IPS DF 4.7 (cell line): ENCODE measurements at regions not wholly inside any gene's neighbourhood (a gene's known extent, or its start where the extent isn't known, plus 50 kb on each side); places are given as distances from the start of the nearest gene placed in this dataset.

Source experiments
- DNase-seq: peaks from one replicate; pipeline ENCODE4 v3.0.0-alpha.2; 2013; ENCODE audit warnings: low spot score; ENCODE audit errors: extremely low read depth

DNA sequence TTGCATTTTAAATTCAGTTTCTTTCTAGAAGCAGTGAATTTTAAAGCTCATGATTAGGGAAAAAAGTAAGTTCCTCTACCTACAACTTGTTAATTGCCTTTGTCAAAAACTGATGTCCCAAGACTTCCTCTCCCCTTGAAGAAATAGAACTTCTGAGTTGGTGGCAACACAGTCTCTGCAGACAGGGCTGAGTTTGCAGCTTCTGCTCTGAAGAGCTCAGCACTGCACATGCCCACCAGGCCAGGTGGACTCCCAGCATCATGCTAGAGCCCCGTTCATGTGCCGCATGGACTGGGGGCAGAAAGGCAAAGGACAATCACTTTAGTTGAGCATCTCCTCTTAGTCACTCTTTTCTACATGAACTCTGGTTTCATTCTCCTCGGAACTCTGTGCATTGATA lies 620.1 kb downstream of the VRK1 start:
- DNase-seq = no peak

DNA sequence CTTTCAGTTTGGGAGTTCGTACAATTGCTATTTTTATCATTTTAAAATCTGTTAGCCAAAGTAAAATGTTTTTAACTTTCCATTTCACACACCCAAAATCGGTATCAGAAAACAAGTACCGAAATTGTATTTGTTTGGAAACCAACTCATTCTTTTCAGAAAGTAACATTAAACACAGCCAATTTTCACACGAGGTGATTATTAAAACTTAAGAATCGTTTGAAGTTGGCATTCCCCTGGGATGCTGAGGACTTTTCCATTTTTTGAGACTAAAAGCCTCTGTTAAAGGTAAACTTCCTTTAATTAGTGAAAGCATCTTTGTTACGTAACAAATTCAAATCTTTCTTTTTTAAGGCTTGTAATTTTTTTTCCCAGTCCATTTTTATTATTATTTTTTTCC lies 623.0 kb downstream of the VRK1 start:
- DNase-seq = no peak

DNA sequence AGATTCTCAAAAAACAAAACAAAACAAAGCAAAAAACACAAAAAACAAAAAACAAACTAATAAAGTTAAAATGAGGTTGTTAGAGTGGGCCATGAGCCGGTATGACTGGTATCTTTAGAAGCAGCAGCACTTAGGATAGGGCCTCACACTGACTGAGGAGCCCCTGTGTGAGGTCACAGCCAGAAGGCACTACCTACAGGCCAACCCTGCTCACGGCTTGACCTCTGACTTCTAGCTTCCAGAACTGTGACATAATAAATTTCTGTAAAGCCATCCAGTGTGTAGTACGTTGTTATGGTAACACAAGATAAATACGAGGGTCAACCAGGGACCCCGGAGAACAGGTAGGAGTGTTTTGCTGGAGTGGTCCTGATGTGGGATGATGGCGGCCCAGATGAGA lies 629.6 kb downstream of the VRK1 start:
- no peak for DNase-seq

DNA sequence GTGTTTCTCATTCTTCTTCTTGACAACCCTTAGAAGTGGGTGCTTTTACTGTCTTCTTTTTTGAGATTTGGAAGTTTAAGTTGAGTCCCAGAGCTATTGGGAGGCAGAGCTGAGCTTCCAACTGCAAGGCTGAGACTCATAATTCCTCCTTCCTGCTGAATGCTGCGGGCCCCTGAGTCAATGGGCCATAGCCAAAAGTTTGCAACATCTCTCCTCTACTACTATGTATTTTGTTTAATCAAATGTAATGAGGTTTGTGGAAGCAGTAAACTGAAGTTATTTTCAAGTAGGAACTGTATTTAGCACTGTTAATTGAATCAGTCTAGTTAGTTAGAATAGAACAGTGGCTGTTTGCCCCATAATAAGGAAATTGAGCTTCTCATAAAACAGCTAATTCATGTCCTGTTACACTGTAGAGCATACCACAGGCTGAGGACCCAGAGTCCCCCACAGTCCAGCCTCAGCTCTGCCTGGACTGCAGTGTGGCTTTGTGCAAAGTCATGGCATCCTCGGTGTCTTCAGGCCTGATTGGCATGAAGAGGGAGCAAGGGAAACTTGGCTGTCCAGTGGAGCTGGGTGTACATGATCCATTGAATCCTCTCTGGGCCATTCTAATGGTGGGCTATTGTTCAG lies 631.7 kb downstream of the VRK1 start:
- no peak for DNase-seq

DNA sequence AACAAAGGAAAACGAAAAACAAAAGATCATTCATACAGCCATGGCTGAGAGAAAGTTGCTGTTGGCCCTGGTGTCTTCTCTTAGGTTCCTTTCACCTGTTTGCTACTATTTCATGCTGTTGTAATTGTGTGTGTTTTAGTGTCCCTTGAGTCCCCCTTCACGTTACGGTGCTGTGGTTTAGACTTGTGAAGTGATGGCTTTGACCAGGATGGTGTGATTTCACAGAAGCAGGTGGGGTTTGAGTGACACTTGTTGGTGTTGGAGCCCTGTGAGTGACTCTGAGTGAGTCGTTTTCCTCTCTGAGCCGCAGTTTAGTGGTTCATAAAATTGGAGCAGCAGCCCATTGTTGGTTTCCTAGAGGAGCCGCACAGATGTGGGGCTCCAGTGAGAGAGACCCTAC lies 635.4 kb downstream of the VRK1 start:
- DNase-seq = no peak

DNA sequence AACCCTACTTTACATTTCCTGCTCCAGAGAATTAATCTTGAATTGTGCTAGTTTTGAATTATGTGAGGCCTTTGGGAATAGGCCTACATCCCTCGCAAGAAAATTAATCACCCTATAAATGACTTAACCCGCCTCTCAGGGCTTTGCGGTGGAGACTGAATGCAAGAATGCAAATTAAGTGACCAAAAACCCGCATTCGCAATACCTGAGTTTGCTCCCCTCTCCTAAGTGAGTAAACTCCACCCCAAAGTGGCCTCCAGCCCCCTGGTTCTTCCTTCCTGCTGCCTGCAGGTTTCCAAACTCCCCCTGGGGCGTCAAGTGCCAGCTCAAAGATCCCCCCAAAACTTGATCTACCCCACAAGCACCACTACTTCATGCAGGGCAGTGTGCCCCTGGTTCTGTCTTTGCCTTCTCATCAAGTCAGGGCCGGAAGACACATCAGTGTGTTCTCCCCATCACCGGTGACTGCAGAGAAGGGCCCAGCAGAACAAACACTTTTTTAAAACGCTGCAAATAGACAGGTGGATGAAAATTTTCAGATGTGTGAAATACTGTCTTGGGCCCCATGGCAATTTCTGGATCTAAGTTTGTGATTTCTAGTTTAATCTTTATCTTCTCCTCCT lies 644.7 kb downstream of the VRK1 start:
- no peak for DNase-seq

DNA sequence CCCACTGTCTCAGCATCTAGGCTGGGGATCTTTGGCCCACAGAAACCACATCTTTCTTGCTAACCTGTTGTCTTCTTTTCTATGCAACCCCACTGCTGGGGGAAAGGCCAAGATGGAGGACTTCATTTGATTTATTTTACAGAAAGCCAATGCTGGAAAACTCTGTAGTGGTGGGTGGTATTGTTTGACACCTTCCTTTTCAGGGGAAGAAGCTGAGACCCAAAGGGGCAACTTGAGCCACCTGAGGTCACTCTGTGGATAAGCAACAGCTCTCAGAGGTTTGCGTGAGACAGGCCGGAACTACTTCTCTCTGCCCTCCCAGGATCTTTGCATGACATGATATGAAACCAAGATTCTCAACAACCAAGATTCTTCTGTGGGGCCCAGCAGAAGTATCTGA lies 645.2 kb downstream of the VRK1 start:
- DNase-seq = no peak

DNA sequence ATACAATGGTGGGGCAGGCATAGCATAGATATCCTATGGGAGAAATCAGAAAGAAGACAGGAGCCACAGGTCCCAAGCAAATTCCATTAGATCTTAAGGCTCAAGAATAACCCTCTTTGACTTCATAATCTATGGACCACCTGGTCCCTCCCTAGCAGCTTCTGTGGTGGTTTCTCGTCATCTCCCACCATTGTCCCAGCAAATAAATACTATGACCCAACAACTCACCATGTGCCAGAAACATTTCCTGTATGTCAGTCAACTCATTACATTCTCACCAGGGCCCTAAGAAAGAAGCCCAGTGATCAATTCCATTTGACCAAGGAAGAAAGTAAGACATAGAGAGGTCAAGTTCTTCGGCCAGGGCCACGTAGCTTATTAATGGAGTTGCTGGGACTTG lies 646.2 kb downstream of the VRK1 start:
- DNase-seq = no peak

DNA sequence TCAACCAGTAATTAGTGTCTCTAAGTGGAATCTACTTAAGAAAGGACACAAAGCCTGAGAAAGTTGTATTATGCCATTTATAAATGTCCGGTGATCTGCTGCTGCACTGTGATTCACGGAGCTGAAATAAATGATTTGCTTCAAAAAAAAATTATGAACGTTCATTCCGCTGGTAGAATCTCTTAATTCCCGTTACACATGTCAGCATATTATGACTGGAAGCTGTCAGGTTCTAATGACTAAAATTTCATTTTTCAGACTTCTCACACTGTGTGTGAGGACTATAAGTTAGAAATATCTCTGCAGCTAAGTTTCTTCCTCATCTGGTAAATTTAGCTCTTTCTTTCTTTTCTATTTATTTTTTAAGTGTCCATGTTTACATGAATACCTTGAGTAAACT lies 647.1 kb downstream of the VRK1 start:
- DNase-seq = no peak

DNA sequence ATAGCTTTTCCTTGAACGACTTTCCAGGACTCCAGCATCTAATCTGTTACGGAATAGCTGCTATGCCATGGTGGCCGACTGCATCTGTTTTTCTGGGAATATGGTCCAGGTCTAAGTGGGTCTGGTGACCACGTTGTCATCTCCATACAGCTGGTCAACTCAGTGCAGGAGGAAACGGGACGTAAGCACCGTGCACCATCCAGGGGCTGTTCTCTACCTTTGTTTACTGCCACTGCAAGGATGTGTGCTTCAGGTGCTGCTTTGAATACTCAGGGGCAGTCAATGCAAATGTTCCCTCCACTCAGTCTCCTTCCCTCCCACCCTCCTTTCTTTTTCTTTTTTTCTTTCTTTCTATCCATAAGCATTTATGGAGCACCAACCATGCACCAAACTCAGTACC lies 648.2 kb downstream of the VRK1 start:
- DNase-seq = no peak

DNA sequence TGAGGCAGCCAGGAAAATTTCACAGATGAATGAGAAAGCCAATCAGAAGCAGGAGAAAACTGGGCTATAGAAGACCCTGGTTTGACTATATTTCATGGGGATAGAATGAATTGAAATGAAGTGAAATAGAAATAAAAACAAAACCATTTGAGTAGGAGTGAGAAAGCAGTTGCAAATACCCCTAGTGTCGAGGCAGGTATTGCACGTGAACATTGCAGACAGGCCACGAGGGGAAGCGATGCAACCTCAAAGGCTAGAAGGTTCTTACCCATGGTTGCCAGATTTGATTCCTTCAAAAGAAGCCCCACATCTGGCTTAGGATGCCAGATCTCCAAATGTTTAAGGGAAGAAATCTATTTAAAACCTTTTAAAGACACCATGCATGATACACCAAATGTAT lies 648.9 kb downstream of the VRK1 start:
- no peak for DNase-seq

DNA sequence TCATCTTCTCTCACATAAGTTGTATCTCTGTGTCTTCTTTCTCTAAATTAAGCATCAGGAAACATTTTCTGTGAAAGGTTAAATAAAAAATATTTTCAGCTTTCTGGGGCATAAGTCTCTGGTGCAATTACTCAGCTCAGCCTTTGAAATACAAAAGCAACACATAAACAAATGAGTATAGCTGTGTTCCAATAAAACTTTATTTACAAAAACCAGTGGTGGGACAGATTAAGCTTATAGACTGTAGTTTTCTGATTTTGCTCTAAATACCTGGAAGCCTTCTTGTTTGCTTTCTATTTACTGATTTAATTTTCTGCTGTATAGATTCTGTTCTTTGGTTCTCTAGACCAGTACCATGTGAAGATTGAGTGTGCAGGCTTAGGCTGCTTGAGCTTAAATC lies 655.1 kb downstream of the VRK1 start:
- no peak for DNase-seq

DNA sequence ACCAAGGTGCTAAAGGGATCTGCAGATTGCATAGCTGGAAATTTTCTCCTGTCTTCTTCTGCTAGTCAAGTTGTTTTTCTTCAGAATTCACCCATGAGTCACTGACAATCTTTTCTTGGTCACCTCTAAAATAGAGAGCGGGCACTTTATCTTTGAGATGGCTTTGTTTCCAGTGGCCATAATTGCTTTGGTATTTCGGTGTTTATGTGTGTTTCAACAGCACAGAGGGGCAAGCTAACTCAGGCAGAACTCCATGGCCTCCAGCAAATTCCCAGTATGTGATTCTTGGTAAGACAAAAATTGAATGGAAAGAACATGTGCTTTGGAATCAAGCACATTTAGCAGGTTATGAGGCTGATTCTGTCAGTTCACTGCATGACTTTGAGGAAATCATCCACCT lies 656.8 kb downstream of the VRK1 start:
- DNase-seq = no peak

DNA sequence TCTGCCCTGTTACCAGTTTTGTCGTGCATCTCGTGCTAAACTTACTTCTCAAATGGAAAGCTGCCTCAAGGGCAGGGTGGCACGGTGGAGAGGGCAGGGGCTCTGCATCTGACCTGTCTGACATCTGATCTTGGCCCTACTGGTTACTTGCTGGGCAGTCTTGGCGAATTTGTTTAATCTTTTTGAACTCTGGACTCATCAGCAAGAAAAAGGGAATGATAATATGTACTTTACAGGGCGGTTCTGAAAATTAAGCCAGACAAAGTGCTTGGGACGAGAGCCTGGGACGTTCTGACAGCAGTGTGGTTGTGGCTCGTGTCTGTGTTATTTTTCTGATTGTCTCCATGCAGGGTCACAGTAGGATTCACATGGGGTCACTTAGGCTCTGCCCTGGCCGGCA lies 659.3 kb downstream of the VRK1 start:
- no peak for DNase-seq

DNA sequence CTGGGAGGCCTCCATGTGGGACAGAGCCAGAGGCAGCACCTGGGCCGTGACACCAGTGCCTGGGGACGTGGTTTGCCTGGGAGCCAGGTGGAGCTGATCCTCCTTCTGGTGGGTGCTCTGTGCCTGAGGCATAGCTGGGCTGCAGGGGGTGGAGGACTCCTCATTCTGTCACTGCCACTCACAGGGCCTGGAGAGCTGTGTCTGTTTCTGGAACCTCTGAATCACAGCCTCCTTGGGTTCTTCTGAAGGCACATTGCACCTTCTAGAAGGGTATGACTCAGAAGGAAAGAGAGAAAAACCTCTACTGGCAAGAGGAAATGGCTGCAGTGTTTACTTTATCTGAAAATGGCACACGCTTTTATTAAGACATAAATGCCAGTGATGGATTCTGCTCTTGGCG lies 659.8 kb downstream of the VRK1 start:
- DNase-seq = no peak

DNA sequence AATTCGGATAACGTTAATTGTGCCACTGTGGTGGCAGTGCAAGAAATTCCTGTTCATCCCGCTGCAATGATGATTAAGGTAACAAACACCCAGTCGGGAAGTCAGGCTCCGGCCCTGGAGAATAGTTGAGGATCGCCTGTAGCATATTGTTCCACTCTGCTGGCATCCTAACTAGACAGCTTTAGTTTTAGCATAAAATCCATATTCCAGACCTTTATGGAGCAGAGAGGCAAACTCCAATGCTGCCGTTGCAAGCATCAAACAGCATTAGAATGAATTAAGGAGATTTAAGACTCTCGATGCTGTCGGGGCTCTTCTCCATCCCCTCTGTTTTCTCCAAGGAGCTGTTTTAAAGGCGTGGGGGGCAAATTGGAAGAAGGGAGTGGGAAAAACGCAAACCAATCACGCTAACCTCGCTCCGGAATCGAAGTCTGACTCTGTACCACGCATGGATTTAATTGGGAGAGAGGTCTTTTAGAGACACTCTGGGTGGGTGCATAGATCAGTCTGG lies 660.4 kb downstream of the VRK1 start:
- no peak for DNase-seq

DNA sequence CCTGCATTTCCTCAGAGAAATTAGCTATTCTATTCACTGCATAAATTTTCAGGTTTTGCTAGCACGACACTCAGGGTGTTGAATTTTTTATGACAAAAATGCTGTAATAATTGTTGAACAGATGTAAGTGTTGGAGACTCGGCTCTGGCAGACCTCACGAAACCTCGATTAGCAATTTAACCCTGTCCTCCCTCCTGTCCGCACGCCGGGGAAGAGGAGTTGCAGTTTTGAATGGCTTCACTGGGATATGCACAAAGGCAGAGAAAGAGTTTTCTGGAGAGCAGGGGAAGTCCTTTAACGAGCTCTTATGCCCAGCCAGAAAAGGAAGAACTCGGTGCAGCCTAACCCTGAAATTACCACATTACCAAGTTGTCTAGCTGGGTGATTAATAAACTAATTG lies 661.1 kb downstream of the VRK1 start:
- DNase-seq = no peak

DNA sequence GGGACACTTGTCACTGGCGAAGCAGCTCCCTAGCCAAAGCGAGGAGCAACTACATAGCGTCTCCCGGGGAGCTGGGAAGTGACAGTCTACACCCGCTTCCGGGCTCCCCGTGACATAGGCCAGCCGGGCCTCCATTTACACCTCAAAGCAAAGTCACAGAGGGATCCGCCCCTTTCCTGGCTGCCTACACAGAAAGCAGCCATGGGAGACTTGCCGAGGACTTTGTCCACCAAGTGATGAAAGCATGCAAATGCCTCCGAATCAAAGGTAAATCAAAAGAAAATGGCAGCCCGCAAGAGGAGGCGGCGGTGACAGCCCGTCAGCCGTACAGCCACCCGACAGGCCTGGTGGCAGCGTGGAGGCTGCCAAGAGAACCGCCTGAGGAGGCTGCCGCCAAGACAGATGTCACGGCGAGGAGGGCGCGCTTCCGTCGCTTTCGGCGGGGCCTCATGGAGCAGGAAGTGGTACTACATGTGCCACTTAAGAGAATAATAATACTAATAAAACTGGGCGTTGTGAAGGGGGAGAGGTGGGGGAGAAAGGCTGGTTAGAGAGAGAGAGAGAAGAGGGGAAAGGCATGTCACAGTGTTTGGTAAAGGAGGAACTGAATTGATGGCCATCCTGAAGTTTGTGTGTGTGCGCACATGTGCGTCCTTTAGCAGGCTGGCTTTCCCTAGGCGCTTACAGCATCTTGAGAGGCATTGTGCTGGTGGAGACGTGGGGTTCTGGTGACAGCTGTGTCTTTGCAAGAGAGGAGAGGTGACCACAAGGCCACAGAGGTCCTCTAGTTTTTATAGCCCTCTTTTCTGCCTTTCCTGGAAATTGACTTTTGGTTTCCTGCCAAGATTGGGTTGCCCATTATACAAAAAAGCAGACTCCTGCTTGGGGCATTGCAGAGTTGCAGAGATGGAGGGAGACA lies 661.7 kb downstream of the VRK1 start:
- DNase-seq = peak; percentile 74

DNA sequence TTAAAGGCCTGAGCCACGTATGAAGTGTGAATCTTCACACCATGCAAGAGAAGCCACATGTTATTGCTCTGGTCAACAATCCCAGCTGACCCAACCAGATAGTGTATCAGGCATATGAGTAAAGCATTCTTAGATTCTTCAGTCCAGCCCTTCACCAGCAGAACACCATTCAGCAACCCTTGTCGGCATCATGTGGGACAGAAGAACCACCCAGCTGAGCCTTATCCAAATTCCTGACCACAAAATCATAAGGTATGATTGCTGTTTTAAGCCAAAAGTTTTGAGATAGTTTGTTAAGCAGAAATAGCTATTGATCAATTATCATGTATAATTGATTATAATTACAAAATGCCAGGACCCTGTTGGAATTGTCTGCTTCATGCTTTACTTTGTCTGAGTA lies 664.9 kb downstream of the VRK1 start:
- DNase-seq = no peak

DNA sequence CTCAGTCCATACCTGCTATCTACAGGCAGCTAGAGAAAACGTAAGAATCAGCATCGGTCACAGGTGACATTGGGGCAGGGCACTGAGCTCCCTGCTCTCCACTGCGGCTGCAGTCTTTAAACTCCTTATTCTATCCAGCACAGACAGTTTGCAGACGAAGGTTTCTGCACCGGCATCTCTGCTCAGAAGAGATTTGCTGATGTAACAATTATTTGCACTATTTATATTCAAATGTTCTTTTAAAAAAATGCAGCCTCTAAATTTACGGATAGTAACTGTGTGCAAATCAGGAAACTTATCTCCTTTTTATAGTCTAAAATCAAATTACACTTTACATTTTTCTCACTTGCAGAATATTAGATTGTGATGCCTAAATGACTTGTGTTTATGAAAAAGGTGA lies 671.0 kb downstream of the VRK1 start:
- DNase-seq = no peak

DNA sequence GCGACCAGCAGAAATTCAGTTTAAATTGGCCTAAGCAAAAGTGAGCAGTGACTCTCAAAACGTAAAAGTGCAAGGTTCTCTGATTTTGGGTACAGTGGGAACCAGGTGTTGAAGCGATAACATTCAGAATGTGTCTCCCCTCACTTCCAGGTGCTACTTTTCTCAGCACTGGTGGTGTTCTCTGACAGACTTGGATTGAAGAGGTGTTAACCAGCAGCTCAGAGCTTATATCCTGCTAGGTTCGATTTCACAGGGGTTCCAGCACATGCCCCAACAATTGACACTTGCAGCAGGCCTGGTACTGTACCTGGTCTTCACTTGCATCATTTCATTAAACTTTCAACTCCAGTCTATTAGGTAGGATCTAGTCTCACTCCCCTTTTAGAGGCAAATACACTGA lies 680.2 kb downstream of the VRK1 start:
- DNase-seq = no peak

DNA sequence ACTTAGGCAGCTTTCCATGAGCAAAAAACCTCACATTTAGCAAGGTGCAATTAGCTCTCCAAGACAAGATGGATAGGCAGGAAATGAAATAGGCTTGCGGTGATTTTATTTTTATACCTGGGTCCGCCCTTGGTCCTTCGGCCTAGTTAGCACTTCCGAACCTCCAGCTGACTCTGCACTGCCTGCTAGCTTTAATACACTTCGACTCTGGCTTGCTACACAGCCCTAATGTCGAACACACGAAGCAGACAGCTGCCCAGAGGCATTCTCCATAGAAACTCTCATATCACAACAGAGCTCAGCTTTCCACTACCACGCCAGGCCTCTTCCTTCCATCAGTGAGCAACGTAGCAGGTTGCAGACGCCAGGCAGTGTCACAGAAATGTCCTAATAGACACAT lies 688.0 kb downstream of the VRK1 start:
- no peak for DNase-seq
